Neutrophil (primary cell): ENCODE measurements at regions not wholly inside any gene's neighbourhood (a gene's known extent, or its start where the extent isn't known, plus 50 kb on each side); places are given as distances from the start of the nearest gene placed in this dataset.

Experiments used
- H3K27ac ChIP-seq: fragments of 200-600 bp; sonication (generic); 2 replicates; pipeline ENCODE4 v1.5.1; 2016; ENCODE audit warnings: mild to moderate bottlenecking, moderate library complexity
- H3K27me3 ChIP-seq: fragments of 200-600 bp; sonication (generic); 2 replicates; pipeline ENCODE4 v1.6.0; 2016; ENCODE audit warnings: mild to moderate bottlenecking
- H3K36me3 ChIP-seq: fragments of 200-600 bp; sonication (generic); 2 replicates; pipeline ENCODE4 v1.5.1; 2017
- H3K4me1 ChIP-seq, 2 experiments: fragments of 200-600 bp in 1 of 2; sonication (generic) in 1 of 2; 1 replicate in 1 of 2; 2 replicates in 1 of 2; pipeline versions ENCODE4 v1.5.1 to v1.6.1; 2013 to 2016; ENCODE audit warnings: low read depth in 1 of 2, low read length in 1 of 2, mild to moderate bottlenecking in 1 of 2, moderate library complexity in 1 of 2; ENCODE audit not compliant: control insufficient read depth in 1 of 2, insufficient read depth in 1 of 2
- H3K4me3 ChIP-seq, 2 experiments: fragments of 200-600 bp in 1 of 2; sonication (generic) in 1 of 2; 1 replicate in 1 of 2; 2 replicates in 1 of 2; pipeline ENCODE4 v1.5.1; 2013 to 2016; ENCODE audit warnings: low read depth in 1 of 2, low read length in 1 of 2, mild to moderate bottlenecking in 1 of 2, moderate library complexity in 1 of 2
- H3K9me3 ChIP-seq: fragments of 200-600 bp; sonication (generic); 2 replicates; pipeline ENCODE4 v1.5.1; 2016
- CTCF ChIP-seq: fragments of 200-600 bp; sonication (generic); IDR thresholded peaks from 2 replicates; pipeline ENCODE4 v1.5.1; 2016; ENCODE audit warnings: antibody characterized with exemption

DNA sequence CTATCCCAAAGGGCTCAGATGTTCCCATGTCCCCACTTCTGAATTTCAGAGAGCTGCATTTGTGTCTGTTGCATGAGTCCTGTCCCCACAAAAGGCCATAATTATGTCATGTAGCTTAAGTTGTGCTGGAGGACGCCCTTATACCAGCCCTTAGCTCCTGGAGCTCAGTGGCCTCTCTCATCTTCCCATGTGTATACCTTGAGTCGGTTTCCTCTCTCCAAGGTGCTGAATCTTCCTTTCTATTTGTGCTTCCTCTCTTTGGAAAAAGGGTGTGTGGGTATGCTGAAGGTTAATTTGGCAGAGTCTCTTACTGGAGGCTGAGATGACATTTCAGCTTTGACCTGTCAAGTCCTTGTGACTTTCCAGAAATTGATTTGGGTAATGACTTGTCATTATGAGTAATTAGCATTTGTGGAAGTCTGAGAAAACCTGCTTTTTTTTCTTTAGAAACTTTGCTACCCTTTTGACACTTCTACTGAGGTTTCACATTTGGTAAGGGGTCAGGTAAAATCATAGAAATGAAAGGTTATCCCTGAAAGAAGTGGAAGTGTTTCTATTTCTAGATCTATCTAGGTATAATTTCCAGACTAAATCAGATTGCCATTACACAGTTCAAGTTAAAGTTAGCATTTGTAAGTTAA lies 185.4 kb downstream of the ABCC12 start:
- no peak overlapping the region for H3K4me3 ChIP-seq
- TF ChIP-seq CTCF = no peak
- no peak overlapping the region for H3K27ac ChIP-seq
- no peaks in the 10 kb centered on the region for H3K9me3 ChIP-seq
- no peaks in the 10 kb centered on the region for H3K27me3 ChIP-seq
- no peaks in the 10 kb centered on the region for H3K4me1 ChIP-seq
- H3K36me3 ChIP-seq = no peaks in the 10 kb centered on the region

DNA sequence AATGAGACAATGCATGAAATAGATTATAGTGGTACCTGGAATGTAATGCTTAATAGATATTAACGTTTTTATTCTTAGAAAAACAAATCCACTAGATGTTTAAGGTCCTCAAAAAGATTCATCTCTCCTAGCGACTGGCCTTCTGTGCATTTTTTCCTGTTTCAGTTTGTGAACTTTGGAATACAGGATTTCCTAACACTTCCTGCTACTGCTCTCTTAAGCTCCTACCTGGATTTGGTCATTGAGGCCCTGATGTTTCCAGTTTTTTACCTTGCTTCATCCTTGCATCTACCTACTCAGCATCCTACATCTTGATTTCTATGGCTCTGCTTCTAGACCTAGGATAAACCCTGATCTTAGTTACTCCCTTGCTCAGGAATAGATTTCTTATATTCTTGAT lies 188.4 kb downstream of the ABCC12 start:
- no peak for TF ChIP-seq CTCF
- Histone ChIP-seq H3K4me3 (no peak overlapping the region), H3K27ac (no peak overlapping the region), H3K4me1 (no peaks in the 10 kb centered on the region), H3K27me3 (no peaks in the 10 kb centered on the region), H3K9me3 (no peaks in the 10 kb centered on the region), H3K36me3 (no peaks in the 10 kb centered on the region)

- Histone ChIP-seq H3K4me3 (no peak overlapping the region), H3K4me1 (no peaks in the 10 kb centered on the region), H3K27me3 (no peaks in the 10 kb centered on the region), H3K27ac (no peak overlapping the region), H3K9me3 (no peaks in the 10 kb centered on the region), H3K36me3 (no peaks in the 10 kb centered on the region)
- TF ChIP-seq CTCF = no peak
Measured at GRCh38 chr16:47966325-47966724, 189.5 kb downstream of the ABCC12 start.

DNA sequence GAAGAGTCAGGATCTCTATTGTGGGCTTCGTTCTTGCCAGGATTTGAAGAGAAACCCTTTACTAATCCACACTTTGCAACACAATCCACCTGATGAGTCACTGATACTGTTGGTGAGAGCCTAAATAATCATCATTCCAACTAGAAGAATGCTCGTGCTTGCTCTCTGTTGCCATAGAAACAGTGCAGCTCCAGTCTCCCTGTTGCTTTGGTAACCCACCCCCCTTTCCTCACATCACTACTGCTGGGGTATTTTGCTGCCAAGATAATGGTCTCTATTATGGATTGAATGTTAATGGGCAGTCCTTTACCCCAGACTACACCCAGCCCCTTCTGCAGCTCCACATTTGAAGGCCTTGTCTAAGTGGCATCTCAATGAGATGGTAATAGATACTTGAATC lies 190.4 kb downstream of the ABCC12 start:
- Histone ChIP-seq H3K27me3 (no peaks in the 10 kb centered on the region), H3K36me3 (no peaks in the 10 kb centered on the region), H3K9me3 (no peaks in the 10 kb centered on the region), H3K4me3 (no peak overlapping the region), H3K27ac (no peak overlapping the region), H3K4me1 (no peaks in the 10 kb centered on the region)
- no peak for TF ChIP-seq CTCF

- Histone ChIP-seq H3K4me1 (no peaks in the 10 kb centered on the region), H3K4me3 (no peak overlapping the region), H3K9me3 (no peaks in the 10 kb centered on the region), H3K27me3 (no peaks in the 10 kb centered on the region), H3K27ac (no peak overlapping the region), H3K36me3 (no peaks in the 10 kb centered on the region)
- no peak for TF ChIP-seq CTCF
Measured at GRCh38 chr16:47958726-47959125, 197.1 kb downstream of the ABCC12 start.

DNA sequence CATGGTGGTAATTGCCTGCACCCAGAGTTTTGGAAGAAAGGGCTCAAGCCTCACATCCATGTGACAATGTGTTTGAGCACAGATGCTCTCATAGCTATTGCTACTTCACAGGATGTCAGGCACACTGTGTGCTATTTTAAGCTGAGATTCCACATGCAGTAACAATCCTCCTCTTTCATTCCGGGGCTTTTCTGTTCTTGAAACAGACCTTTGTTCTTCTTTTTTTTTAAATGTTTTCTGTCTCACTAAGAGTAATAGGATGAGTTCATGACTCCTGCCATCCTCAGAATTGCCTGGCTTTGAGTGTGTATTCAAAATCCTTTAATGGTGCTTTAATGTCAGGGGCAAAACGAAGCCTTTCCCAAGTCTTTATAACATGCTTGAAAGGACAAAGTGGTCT lies 198.9 kb downstream of the ABCC12 start:
- no peak for TF ChIP-seq CTCF
- no peaks in the 10 kb centered on the region for H3K9me3 ChIP-seq
- no peaks in the 10 kb centered on the region for H3K4me1 ChIP-seq
- H3K36me3 ChIP-seq = no peaks in the 10 kb centered on the region
- no peaks in the 10 kb centered on the region for H3K27me3 ChIP-seq
- no peak overlapping the region for H3K4me3 ChIP-seq
- H3K27ac ChIP-seq = no peak overlapping the region
